ENCODE measurements at regions not wholly inside any gene's neighbourhood (a gene's known extent, or its start where the extent isn't known, plus 50 kb on each side); places are given as distances from the start of the nearest gene placed in this dataset.

DNA sequence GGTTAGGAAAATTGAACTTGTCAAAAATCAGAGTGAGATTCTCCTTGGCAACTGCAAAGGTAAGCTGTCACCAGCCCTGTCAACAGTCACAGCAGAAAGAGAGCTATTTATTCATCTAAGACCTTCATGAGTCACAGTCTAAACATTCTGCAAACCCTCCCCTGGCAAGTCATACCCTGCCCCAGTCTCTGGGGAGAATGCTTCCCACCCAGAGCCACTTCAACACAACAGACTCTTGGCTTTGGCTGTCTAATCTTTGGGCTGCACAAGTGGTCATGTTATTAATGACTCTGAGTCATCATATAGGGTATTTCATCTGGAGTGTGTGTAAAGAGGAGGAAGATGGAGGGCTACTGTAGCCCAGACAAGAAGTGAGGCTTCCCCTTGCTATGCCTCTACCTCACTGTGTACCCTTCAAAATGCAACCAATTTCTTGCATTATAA is 153.4 kb downstream of the CCDC34 start:
- Histone ChIP-seq H3K27me3 (ENCODE audit: low read depth) (peaks cover 4% of the 10 kb centered on the region), H3K4me1 (peaks cover 16% of the 10 kb centered on the region), H3K27ac (no peak overlapping the region), H3K4me3 (no peak overlapping the region), H3K9me3 (no peaks in the 10 kb centered on the region), H3K36me3 (no peaks in the 10 kb centered on the region)
- intact Hi-C loops (cut with DNase I), result no loop called here
- ATAC-seq, result peak in 1 of 2 donors; percentile 25
- no peak for DNase-seq
- TF ChIP-seq, protein P1, sequence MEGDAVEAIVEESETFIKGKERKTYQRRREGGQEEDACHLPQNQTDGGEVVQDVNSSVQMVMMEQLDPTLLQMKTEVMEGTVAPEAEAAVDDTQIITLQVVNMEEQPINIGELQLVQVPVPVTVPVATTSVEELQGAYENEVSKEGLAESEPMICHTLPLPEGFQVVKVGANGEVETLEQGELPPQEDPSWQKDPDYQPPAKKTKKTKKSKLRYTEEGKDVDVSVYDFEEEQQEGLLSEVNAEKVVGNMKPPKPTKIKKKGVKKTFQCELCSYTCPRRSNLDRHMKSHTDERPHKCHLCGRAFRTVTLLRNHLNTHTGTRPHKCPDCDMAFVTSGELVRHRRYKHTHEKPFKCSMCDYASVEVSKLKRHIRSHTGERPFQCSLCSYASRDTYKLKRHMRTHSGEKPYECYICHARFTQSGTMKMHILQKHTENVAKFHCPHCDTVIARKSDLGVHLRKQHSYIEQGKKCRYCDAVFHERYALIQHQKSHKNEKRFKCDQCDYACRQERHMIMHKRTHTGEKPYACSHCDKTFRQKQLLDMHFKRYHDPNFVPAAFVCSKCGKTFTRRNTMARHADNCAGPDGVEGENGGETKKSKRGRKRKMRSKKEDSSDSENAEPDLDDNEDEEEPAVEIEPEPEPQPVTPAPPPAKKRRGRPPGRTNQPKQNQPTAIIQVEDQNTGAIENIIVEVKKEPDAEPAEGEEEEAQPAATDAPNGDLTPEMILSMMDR (IDR thresholded peaks at IDR 0.05), result no peak

DNA sequence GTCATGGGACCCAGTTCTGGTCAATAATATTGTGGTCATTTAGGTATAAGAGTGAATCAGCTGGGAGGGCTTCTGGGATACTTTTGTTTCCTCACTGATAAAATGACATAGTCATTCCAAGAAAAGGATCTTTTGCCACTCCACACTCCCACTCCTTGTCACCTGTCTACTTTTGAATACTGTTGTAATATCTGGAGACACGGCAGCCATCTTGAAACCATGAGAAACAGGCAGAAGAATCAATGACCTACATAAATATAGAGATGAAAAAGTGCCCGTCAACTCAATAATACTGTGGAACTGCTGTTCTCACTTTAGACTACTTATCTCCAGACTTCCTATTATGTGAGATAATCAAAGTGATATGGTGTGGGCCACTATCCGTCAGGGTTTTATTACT is 154.2 kb downstream of the CCDC34 start:
- Histone ChIP-seq H3K27me3 (ENCODE audit: low read depth) (peaks cover 4% of the 10 kb centered on the region), H3K9me3 (no peaks in the 10 kb centered on the region), H3K27ac (no peak overlapping the region), H3K36me3 (no peaks in the 10 kb centered on the region), H3K4me3 (no peak overlapping the region), H3K4me1 (peaks cover 11% of the 10 kb centered on the region)
- intact Hi-C loops (cut with DNase I), result no loop called here
- DNase-seq (no peak), ATAC-seq (no peak)
- TF ChIP-seq, protein P1 (IDR thresholded peaks at IDR 0.05), result no peak

DNA sequence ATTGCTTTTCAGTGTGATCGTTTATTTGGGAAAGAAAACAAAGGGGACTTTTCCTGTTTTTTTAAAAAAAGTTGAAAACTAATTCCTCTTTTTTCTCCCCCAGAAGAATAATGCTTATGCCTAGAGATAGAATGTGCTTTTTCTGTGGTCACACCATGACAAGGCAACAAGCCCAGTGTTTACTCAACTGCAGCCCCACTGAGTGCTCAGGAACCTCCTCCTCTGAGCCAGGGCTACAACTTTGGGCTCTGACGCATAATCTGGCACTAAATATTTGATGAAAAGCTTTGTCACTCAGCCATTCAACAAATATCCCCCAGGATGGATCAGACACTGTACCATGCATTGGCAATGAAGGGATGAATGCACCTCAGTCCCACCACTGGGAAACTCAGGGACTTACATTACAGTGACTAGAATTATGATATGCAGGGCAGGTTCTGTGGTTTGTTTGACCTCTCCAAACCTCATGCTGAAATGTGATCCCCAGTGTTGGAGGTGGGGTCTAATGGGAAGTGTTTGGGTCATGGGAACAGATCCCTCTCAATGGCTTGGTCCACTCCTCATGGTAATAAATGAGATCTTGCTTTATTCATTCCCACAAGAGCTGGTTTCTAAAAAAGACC is 155.9 kb downstream of the CCDC34 start:
- no peak for DNase-seq
- intact Hi-C loops (cut with DNase I), result no loop called here
- peaks cover 4% of the 10 kb centered on the region for H3K27me3 ChIP-seq (ENCODE audit: low read depth)
- no peak overlapping the region for H3K4me3 ChIP-seq
- ATAC-seq, result no peak
- H3K36me3 ChIP-seq, result no peaks in the 10 kb centered on the region
- H3K27ac ChIP-seq, result no peak overlapping the region
- TF ChIP-seq, protein P1 (IDR thresholded peaks at IDR 0.05), result no peak
- no peaks in the 10 kb centered on the region for H3K9me3 ChIP-seq
- peaks cover 3% of the 10 kb centered on the region for H3K4me1 ChIP-seq

DNA sequence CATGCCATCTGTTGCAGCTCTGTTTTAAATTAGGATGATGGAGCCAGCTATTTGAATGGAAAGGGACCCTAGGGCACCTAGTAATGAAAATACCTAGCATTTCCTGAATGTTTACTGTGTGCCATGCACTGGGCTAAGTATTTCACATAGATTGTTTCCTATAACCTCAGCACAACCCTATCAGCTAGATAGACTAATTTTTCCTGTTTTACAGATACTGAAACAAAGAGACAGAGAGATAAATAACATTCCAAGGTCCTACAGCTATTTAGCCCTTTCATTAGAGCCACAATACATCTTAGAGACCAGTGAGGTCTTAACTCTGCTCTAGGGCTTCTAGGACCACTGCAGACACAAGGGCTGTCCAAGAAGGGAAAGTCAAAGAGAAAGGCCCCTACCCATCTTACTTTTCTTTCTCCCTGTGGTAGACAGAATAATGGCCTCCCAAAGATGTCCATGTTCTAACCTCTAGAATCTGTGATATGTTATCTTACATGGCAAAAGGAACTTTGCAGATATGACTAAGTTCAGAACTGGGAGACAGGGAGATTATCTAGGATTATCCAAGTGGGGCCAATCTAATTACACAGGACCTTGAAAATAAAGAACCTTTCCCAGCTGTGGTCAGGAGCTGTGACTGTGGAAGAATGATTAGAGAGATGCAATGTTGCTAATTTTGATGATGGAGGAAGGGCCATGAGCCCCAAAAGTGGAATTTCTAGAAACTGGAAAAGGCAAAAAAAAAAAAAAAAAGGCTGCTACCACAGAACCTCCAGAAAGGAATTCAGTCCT is 157.0 kb downstream of the CCDC34 start:
- TF ChIP-seq, protein P1 (IDR thresholded peaks at IDR 0.05), result no peak
- H3K4me1 ChIP-seq, result peaks cover 12% of the 10 kb centered on the region
- no peak overlapping the region for H3K4me3 ChIP-seq
- no peaks in the 10 kb centered on the region for H3K9me3 ChIP-seq
- H3K36me3 ChIP-seq, result no peaks in the 10 kb centered on the region
- DNase-seq (no peak), ATAC-seq (no peak)
- H3K27ac ChIP-seq, result no peak overlapping the region
- H3K27me3 ChIP-seq (ENCODE audit: low read depth), result peaks cover 4% of the 10 kb centered on the region
- intact Hi-C loops (cut with DNase I), result no loop called here

DNA sequence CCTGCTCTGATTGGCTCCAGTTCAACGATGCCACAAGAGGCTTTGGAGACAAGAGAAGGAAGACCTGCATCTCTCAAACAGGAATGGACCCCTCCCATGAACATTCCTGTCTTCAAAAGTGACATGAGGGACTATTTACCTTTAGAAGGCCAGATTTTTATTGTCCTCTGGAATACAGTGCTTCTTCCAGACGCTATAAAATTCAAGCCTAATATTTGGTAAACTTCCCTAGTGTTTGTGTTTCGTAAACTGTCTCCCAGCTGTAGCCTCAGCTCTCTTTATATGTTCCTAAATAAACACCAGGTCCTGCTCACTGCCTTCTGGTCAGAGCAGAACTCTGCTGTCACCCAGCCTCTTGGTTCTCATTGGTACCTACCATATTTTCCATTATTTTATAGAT is 157.8 kb downstream of the CCDC34 start:
- no peaks in the 10 kb centered on the region for H3K9me3 ChIP-seq
- intact Hi-C loops (cut with DNase I), result no loop called here
- TF ChIP-seq, protein P1 (IDR thresholded peaks at IDR 0.05), result no peak
- no peak overlapping the region for H3K27ac ChIP-seq
- no peak overlapping the region for H3K4me3 ChIP-seq
- ATAC-seq (no peak), DNase-seq (no peak)
- H3K4me1 ChIP-seq, result peaks cover 12% of the 10 kb centered on the region
- no peaks in the 10 kb centered on the region for H3K36me3 ChIP-seq
- H3K27me3 ChIP-seq (ENCODE audit: low read depth), result peaks cover 4% of the 10 kb centered on the region
